HG03432 (cell line): ENCODE measurements at regions not wholly inside any gene's neighbourhood (a gene's known extent, or its start where the extent isn't known, plus 50 kb on each side); places are given as distances from the start of the nearest gene placed in this dataset.

ENCODE experiments used
- ATAC-seq: cut with Tn5 transposase; IDR thresholded peaks from one replicate; pipeline ENCODE4 v1.9.1; 2021; ENCODE audit warnings: mild to moderate bottlenecking, moderate library complexity; ENCODE audit not compliant: unreplicated experiment

- ATAC-seq: no peak
Measured at GRCh38 chr7:54888067-54888733, 129.2 kb upstream of the SEC61G start.

DNA sequence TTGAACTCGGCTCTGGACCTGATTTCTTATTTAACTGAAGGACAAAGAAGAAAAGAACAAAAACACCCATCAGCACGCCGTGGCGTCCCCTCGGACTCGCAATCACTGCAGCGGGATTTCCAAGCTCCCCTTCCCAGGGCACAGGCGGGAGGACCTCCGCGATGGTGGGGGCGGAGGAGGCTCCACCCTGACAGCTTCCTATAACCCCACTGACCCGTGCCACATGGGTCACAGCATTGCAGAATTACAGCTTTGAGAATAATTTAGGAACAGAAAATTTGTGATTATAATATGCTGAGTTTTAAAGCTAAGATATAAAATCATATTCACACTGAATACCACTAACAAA, 129.7 kb upstream of the SEC61G start:
- no peak for ATAC-seq

- ATAC-seq: no peak
Measured at GRCh38 chr7:54897891-54898290, 120.9 kb upstream of the EGFR start.

- ATAC-seq: no peak
Measured at GRCh38 chr7:54898659-54899340, 120.0 kb upstream of the EGFR start.

- no peak for ATAC-seq
Measured at GRCh38 chr7:54901840-54902239, 117.0 kb upstream of the EGFR start.

GRCh38 chr7:54904130-54904529, 114.7 kb upstream of the EGFR start:
- ATAC-seq: no peak

GRCh38 chr7:54904986-54905385, 113.8 kb upstream of the EGFR start:
- ATAC-seq: no peak

- ATAC-seq: no peak
Measured at GRCh38 chr7:54906963-54907362, 111.9 kb upstream of the EGFR start.

- no peak for ATAC-seq
Measured at GRCh38 chr7:54907981-54908380, 110.8 kb upstream of the EGFR start.

GRCh38 chr7:54908760-54909438, 109.9 kb upstream of the EGFR start:
- no peak for ATAC-seq

GRCh38 chr7:54915870-54916598, 102.8 kb upstream of the EGFR start:
- no peak for ATAC-seq

DNA sequence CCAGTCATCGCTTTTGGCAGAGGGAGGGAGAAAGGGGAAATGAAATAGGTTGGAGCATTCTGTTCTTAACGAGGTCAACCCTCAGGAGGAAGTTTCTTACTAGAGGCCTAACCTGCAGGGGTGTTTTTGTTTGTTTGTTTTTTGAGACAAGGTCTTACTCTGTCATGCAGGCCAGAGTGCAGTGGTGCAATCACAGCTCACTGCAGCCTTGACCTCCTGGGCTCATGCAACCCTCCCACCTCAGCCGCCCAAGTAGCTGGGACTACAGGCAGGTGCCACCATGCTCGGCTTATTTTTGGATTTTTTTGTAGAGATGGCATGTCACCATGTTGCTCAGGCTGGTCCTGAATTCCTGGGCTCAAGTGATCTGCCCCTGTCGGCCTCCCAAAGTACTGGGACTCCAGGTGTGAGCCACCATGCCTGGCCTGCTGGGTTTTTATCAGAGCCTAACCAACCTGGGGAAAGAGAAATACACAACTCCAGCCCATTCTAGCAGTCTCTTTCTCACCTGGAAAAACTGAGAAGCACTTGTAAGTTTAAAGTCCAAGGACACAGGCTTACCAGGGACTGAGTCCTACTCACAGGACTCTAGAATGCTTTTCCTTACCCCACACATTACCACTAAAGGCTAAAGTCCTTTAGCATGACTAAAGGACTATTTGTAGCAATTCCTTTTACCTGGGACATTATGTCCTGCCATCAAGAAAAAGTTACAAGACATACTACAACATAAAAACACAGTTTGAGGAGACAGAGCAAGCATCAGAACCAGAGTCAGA, 101.0 kb upstream of the EGFR start:
- ATAC-seq: no peak

DNA sequence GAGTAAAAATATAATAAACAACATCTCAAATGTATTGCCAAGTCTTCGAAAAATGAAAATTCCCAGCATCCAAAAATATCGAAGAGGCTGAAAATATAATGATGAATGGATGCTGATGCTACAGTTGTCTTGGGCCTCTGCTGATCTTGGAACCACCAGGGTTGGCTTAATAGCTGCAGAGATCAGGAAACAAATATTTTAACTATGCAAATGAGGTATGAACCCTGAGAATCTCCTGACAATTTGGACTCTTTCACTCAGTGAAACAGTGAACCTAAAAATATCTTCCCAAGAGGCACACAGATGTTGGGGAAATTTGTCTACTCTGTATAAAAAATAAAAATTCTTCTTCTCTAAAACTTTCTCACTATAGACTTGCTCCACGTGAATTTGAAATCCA, 97.7 kb upstream of the EGFR start:
- no peak for ATAC-seq

DNA sequence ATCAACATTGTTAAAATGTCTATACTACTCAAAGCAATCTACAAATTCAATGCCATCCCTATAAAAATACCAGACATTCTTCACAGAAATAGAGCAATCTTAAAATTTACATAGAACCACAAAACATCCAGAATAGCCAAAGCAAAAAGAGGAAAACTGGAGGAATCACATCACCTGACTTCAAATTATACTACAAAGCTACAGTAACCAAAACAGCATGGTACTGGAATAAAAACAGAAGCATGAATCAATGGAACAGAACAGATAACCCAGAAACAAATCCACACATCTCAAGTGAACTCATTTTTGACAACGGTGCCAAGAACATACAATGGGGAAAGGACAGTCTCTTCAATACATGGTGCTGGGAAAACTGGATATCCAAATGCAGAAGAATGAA, 87.3 kb upstream of the EGFR start:
- no peak for ATAC-seq

DNA sequence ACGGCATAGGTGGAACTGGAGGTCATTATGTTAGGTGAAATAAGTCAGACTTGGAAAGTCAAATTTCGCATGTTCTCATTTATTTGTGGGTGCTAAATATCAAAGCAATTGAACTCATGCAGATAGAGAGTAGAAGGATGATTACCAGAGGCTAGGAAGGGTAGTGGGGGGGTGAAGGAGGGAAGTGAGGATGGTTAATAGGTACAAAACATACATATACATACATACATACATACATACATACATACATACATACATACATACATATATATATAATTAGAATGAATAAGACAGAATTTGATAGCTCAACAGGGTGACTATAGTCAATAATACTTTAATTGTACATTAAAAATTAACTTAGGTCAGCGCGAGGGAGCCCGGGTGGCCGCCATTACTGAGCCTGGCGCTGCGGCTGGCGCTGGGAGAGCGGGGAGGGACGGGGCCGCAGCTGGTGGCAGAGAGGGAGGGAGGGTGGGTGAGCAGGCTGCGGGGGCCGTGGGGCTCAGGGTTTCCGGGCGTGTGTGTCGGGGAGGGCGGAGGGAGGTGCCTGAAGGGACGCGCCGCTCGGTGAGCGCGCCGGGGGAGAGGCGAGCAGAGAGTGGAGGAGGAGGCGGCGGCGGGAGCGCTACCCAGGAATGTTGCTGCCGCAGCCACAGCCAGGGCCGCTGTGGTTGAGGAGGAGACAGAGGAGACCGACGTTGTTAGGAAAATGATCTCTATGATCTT, 85.8 kb upstream of the EGFR start:
- ATAC-seq: no peak

DNA sequence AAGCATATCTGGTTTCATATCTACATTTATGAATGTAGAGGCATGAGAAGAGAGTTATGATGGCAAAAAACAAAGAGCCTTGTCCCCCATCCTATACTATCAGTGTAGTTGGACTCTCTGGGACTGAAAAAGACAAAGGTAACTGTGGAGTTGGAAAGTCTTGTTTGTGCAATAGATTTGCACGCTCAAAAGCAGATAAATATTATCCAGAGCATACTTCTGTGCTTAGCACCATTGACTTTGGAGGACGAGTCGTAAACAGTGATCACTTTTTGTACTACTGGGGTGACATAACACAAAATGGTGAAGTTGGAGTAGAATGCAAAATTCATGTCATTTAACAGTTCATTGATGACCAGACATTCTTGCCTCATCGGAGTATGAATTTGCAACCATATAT, 85.2 kb upstream of the EGFR start:
- ATAC-seq: no peak

- ATAC-seq: no peak
Measured at GRCh38 chr7:54940748-54941147, 78.1 kb upstream of the EGFR start.

DNA sequence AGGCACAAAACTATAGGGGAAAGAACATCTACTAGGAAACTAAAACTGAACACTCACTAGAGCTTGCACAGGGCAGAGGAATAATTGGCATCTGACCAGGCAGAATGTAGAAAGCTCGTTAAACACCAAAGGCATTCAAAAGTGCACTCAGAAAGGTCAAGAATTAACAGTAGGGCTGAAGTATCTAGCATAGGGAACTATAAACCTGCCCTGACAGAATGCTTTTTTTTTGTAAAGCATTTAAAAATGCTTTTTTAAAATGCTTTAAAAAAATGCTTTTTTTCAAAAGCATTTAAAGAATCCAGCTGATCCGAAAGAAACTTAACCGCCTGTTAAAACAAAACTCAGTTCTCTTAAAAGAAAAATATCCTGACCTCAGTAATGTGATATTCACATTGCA, 74.6 kb upstream of the EGFR start:
- ATAC-seq: no peak

GRCh38 chr7:54946271-54946670, 72.5 kb upstream of the EGFR start:
- ATAC-seq: no peak

DNA sequence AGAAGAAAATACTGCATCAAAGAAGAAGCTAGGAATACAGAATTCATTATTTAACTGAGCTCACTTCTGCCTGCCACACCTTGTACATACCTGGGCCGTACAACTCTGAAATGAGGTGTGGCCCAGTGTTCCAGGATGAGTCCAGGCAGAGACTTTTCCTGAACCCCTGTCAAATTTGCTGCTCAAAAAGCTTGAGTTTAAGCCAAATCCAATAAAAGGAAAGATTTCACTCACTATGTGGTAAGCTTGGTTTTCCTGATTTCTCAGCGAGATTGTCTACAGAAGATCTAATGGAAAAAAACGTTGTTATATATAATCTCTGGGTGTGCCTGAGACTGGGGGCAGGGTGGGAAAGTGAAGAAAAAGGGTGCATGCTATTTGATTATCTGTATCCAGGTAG, 72.1 kb upstream of the EGFR start:
- no peak for ATAC-seq
